HG02884 (cell line): ENCODE measurements at regions not wholly inside any gene's neighbourhood (a gene's known extent, or its start where the extent isn't known, plus 50 kb on each side); places are given as distances from the start of the nearest gene placed in this dataset.

Experiments
- ATAC-seq: cut with Tn5 transposase; IDR thresholded peaks from one replicate; pipeline ENCODE4 v1.9.1; 2021; ENCODE audit warnings: mild to moderate bottlenecking, moderate library complexity; ENCODE audit not compliant: unreplicated experiment

- ATAC-seq = no peak
Measured at GRCh38 chr4:181690498-181690897, 552.7 kb upstream of the TENM3 start.

- ATAC-seq = no peak
Measured at GRCh38 chr4:181692965-181693364, 550.2 kb upstream of the TENM3 start.

- ATAC-seq = no peak
Measured at GRCh38 chr4:181693517-181693916, 549.7 kb upstream of the TENM3 start.

GRCh38 chr4:181698221-181698620 is 545.0 kb upstream of the TENM3 start:
- ATAC-seq = no peak

GRCh38 chr4:181701214-181701613 is 542.0 kb upstream of the TENM3 start:
- ATAC-seq = no peak

GRCh38 chr4:181701894-181702293 is 541.3 kb upstream of the TENM3 start:
- ATAC-seq = no peak

GRCh38 chr4:181702864-181703495 is 540.2 kb upstream of the TENM3 start:
- no peak for ATAC-seq

- no peak for ATAC-seq
Measured at GRCh38 chr4:181710143-181710542, 533.1 kb upstream of the TENM3 start.

- ATAC-seq = no peak
Measured at GRCh38 chr4:181711387-181711786, 531.8 kb upstream of the TENM3 start.

GRCh38 chr4:181728305-181728966 is 514.8 kb upstream of the TENM3 start:
- ATAC-seq = no peak

- ATAC-seq = no peak
Measured at GRCh38 chr4:181731900-181732299, 511.3 kb upstream of the TENM3 start.

- no peak for ATAC-seq
Measured at GRCh38 chr4:181737744-181738143, 505.5 kb upstream of the TENM3 start.

- no peak for ATAC-seq
Measured at GRCh38 chr4:181739031-181739430, 504.2 kb upstream of the TENM3 start.

- ATAC-seq = no peak
Measured at GRCh38 chr4:181741513-181741912, 501.7 kb upstream of the TENM3 start.

GRCh38 chr4:181745933-181746625 is 497.1 kb upstream of the TENM3 start:
- no peak for ATAC-seq

GRCh38 chr4:181748581-181748980 is 494.6 kb upstream of the TENM3 start:
- ATAC-seq = no peak

- ATAC-seq = no peak
Measured at GRCh38 chr4:181752516-181752915, 490.7 kb upstream of the TENM3 start.

- ATAC-seq = no peak
Measured at GRCh38 chr4:181753207-181753606, 490.0 kb upstream of the TENM3 start.

- ATAC-seq = no peak
Measured at GRCh38 chr4:181755846-181756245, 487.4 kb upstream of the TENM3 start.

GRCh38 chr4:181756451-181757095 is 486.6 kb upstream of the TENM3 start:
- no peak for ATAC-seq

GRCh38 chr4:181757098-181757497 is 486.1 kb upstream of the TENM3 start:
- ATAC-seq = no peak
